HG03135 (cell line): ENCODE measurements at regions not wholly inside any gene's neighbourhood (a gene's known extent, or its start where the extent isn't known, plus 50 kb on each side); places are given as distances from the start of the nearest gene placed in this dataset.

Source experiments
- ATAC-seq: cut with Tn5 transposase; IDR thresholded peaks from one replicate; pipeline ENCODE4 v1.9.1; 2021; ENCODE audit warnings: mild to moderate bottlenecking, moderate library complexity; ENCODE audit not compliant: unreplicated experiment

- no peak for ATAC-seq
These were observed 416.4 kb downstream of the TLE4 start for GRCh38 chr9:79988126-79988525.

- ATAC-seq: no peak
These were observed 414.7 kb downstream of the TLE4 start for GRCh38 chr9:79986437-79986836.

- ATAC-seq: no peak
These were observed 414.0 kb downstream of the TLE4 start for GRCh38 chr9:79985772-79986171.

- no peak for ATAC-seq
These were observed 413.5 kb downstream of the TLE4 start for GRCh38 chr9:79985264-79985663.

- no peak for ATAC-seq
These were observed 412.8 kb downstream of the TLE4 start for GRCh38 chr9:79984429-79985067.

- ATAC-seq: no peak
These were observed 408.7 kb downstream of the TLE4 start for GRCh38 chr9:79980432-79980831.

- ATAC-seq: no peak
These were observed 405.9 kb downstream of the TLE4 start for GRCh38 chr9:79977510-79978197.

- no peak for ATAC-seq
These were observed 405.3 kb downstream of the TLE4 start for GRCh38 chr9:79977074-79977435.

GRCh38 chr9:79976257-79977073 lies 404.7 kb downstream of the TLE4 start:
- no peak for ATAC-seq

- ATAC-seq: no peak
These were observed 404.0 kb downstream of the TLE4 start for GRCh38 chr9:79975621-79976256.

- ATAC-seq: no peak
These were observed 403.1 kb downstream of the TLE4 start for GRCh38 chr9:79974806-79975422.

- ATAC-seq: no peak
These were observed 401.9 kb downstream of the TLE4 start for GRCh38 chr9:79973627-79974026.

- no peak for ATAC-seq
These were observed 398.3 kb downstream of the TLE4 start for GRCh38 chr9:79970146-79970425.

GRCh38 chr9:79969393-79970145 lies 397.8 kb downstream of the TLE4 start:
- ATAC-seq: no peak

- no peak for ATAC-seq
These were observed 396.8 kb downstream of the TLE4 start for GRCh38 chr9:79968533-79968932.

- no peak for ATAC-seq
These were observed 391.1 kb downstream of the TLE4 start for GRCh38 chr9:79962836-79963235.

GRCh38 chr9:79962150-79962549 lies 390.4 kb downstream of the TLE4 start:
- ATAC-seq: no peak

GRCh38 chr9:79955300-79955699 lies 383.5 kb downstream of the TLE4 start:
- no peak for ATAC-seq

GRCh38 chr9:79953908-79954307 lies 382.1 kb downstream of the TLE4 start:
- ATAC-seq: no peak

GRCh38 chr9:79952401-79952800 lies 380.6 kb downstream of the TLE4 start:
- no peak for ATAC-seq

GRCh38 chr9:79946712-79947111 lies 374.9 kb downstream of the TLE4 start:
- no peak for ATAC-seq
